A549 (cell line): ENCODE measurements at regions not wholly inside any gene's neighbourhood (a gene's known extent, or its start where the extent isn't known, plus 50 kb on each side); places are given as distances from the start of the nearest gene placed in this dataset.
A peak's percentile ranks its signal among the peaks of the same experiment; 100 is the strongest.

ENCODE experiments used
- ATAC-seq, 2 experiments: fragments of 200-7000 bp in 1 of 2; fragments of >200 bp in 1 of 2; cut with Nextera tagmentation in 1 of 2; cut with Tn5 transposase in 1 of 2; 3 replicates each; pipeline versions ENCODE4 v1.8.0 to v1.9.1; 2018 to 2020; ENCODE audit warnings: mild to moderate bottlenecking in 1 of 2, moderate library complexity in 1 of 2
- CTCF ChIA-PET: fragments of 300-600 bp; sonication (Branson Sonifier 250); formaldehyde crosslinking; extraction: SDS; loops from one replicate; lab custom pipeline; 2021; ENCODE audit warnings: antibody characterized with exemption, inconsistent platforms; lab: Yijun Ruan, JAX
- POLR2A ChIA-PET: fragments of 350-600 bp; formaldehyde crosslinking; extraction: SDS; loops from one replicate; lab custom pipeline; 2021; ENCODE audit warnings: antibody characterized with exemption, inconsistent platforms; lab: Yijun Ruan, JAX
- DNase-seq, 2 experiments: peaks; one replicate each; pipeline versions ENCODE4 v3.0.0 to v3.0.0-alpha.2; 2011 to 2016; ENCODE audit warnings: low read depth in 1 of 2, low spot score in 1 of 2
- FAIRE-seq: peaks from 2 replicates; lab custom pipeline; 2011; peaks lifted over from hg19 to GRCh38; lab: Jason Lieb, UNC
- H3K27ac ChIP-seq, 2 experiments: fragments of >200 bp; sonication (Bioruptor Twin); formaldehyde crosslinking; 3 replicates each; pipeline ENCODE4 v1.5.1; 2016 to 2017
- H3K4me1 ChIP-seq: fragments of >200 bp; sonication (Bioruptor Twin); formaldehyde crosslinking; 3 replicates; pipeline ENCODE4 v1.6.1; 2016
- H3K4me2 ChIP-seq: fragments of >200 bp; sonication (Bioruptor Twin); formaldehyde crosslinking; 3 replicates; pipeline ENCODE4 v1.6.1; 2016
- H3K4me3 ChIP-seq: fragments of >200 bp; sonication (Bioruptor Twin); formaldehyde crosslinking; 3 replicates; pipeline ENCODE4 v1.5.1; 2016
- H3K9me3 ChIP-seq: fragments of >200 bp; sonication (Bioruptor Twin); formaldehyde crosslinking; 3 replicates; pipeline ENCODE4 v1.6.1; 2016
- CBX2 ChIP-seq: fragments of 200-600 bp; sonication (generic); IDR thresholded peaks from 2 replicates; pipeline ENCODE4 v1.6.1; 2016; ENCODE audit warnings: low read depth, mild to moderate bottlenecking, borderline replicate concordance
- CBX8 ChIP-seq: fragments of 200-600 bp; sonication (generic); IDR thresholded peaks from 2 replicates; pipeline ENCODE4 v1.6.1; 2016
- CHD4 ChIP-seq: fragments of 200-600 bp; sonication (generic); IDR thresholded peaks from 2 replicates; pipeline ENCODE4 v1.6.1; 2016; ENCODE audit warnings: antibody characterized with exemption, mild to moderate bottlenecking, borderline replicate concordance
- EP300 ChIP-seq, 2 experiments: fragments of >200 bp; sonication (Bioruptor Twin); formaldehyde crosslinking; IDR thresholded peaks; 2 replicates in 1 of 2; 3 replicates in 1 of 2; pipeline ENCODE4 v1.6.1; 2016 to 2017
- ESRRA ChIP-seq: fragments of 150-350 bp; IDR thresholded peaks from 2 replicates; pipeline ENCODE4 v1.6.1; 2014; ENCODE audit warnings: mild to moderate bottlenecking, low read length, borderline replicate concordance
- FOXS1 ChIP-seq: fragments of 250-450 bp; sonication (Bioruptor Pico); IDR thresholded peaks from 2 replicates; pipeline ENCODE4 v1.5.0; 2020; ENCODE audit warnings: mild to moderate bottlenecking, moderate library complexity
- HDAC2 ChIP-seq: fragments of 200-600 bp; sonication (generic); IDR thresholded peaks from 2 replicates; pipeline ENCODE4 v1.6.1; 2016
- HEYL ChIP-seq: fragments of 250-450 bp; sonication (Bioruptor Pico); IDR thresholded peaks from 2 replicates; pipeline ENCODE4 v1.8.0; 2021; ENCODE audit warnings: mild to moderate bottlenecking, moderate library complexity
- HOXA7 ChIP-seq: fragments of 250-450 bp; sonication (Bioruptor Pico); IDR thresholded peaks from 2 replicates; pipeline ENCODE4 v1.5.0; 2020; ENCODE audit warnings: mild to moderate bottlenecking, moderate library complexity
- HOXB5 ChIP-seq: fragments of 250-450 bp; sonication (Bioruptor Pico); IDR thresholded peaks from 2 replicates; pipeline ENCODE4 v1.5.0; 2020; ENCODE audit warnings: mild to moderate bottlenecking, moderate library complexity
- JUNB ChIP-seq: fragments of >200 bp; sonication (Bioruptor Twin); formaldehyde crosslinking; IDR thresholded peaks from 2 replicates; pipeline ENCODE4 v1.6.1; 2016
- KDM5A ChIP-seq: fragments of 200-600 bp; sonication (generic); IDR thresholded peaks from 2 replicates; pipeline ENCODE4 v1.6.1; 2016; ENCODE audit warnings: antibody characterized with exemption, mild to moderate bottlenecking
- MAZ ChIP-seq: fragments of 150-350 bp; IDR thresholded peaks from 2 replicates; pipeline ENCODE4 v1.6.1; 2014; ENCODE audit warnings: antibody characterized with exemption, low read depth, low read length, borderline replicate concordance
- NPAS2 ChIP-seq: fragments of 250-450 bp; sonication (Bioruptor Pico); IDR thresholded peaks from 2 replicates; pipeline ENCODE4 v1.8.0; 2022; ENCODE audit warnings: mild to moderate bottlenecking, moderate library complexity, borderline replicate concordance
- PBX3 ChIP-seq: IDR thresholded peaks from 2 replicates; pipeline ENCODE4 v1.6.1; 2012
- PHF8 ChIP-seq: fragments of 200-600 bp; sonication (generic); IDR thresholded peaks from 2 replicates; pipeline ENCODE4 v1.6.1; 2016; ENCODE audit warnings: low read depth, mild to moderate bottlenecking, antibody characterized with exemption, moderate library complexity, borderline replicate concordance
- POLR2A ChIP-seq: IDR thresholded peaks from 2 replicates; pipeline ENCODE4 v1.6.1; 2012; ENCODE audit warnings: mild to moderate bottlenecking, low read length
- POLR2AphosphoS2 ChIP-seq: conservative IDR thresholded peaks from 2 replicates; pipeline ENCODE4 v1.6.1; 2012; ENCODE audit warnings: low read length, improper control_type of control experiment, inconsistent platforms
- RARB ChIP-seq: fragments of 250-450 bp; sonication (Bioruptor Pico); IDR thresholded peaks from 2 replicates; pipeline ENCODE4 v1.8.0; 2021; ENCODE audit warnings: mild to moderate bottlenecking, moderate library complexity
- REST ChIP-seq: fragments of 200-600 bp; sonication (generic); IDR thresholded peaks from 2 replicates; pipeline ENCODE4 v1.6.1; 2016; ENCODE audit warnings: antibody characterized with exemption, mild to moderate bottlenecking, moderate library complexity
- RNF2 ChIP-seq: fragments of 200-600 bp; sonication (generic); IDR thresholded peaks from 2 replicates; pipeline ENCODE4 v1.6.1; 2016; ENCODE audit warnings: low read depth, mild to moderate bottlenecking, antibody characterized with exemption, moderate library complexity, borderline replicate concordance
- SMC3 ChIP-seq: fragments of >200 bp; sonication (Bioruptor Twin); formaldehyde crosslinking; IDR thresholded peaks from 3 replicates; pipeline ENCODE4 v1.6.1; 2018; ENCODE audit warnings: inconsistent platforms
- SREBF2 ChIP-seq: fragments of 450-650 bp; IDR thresholded peaks from 2 replicates; pipeline ENCODE4 v1.6.1; 2014; ENCODE audit warnings: mild to moderate bottlenecking, moderate library complexity
- TFCP2L1 ChIP-seq: fragments of 250-450 bp; sonication (Bioruptor Pico); IDR thresholded peaks from 2 replicates; pipeline ENCODE4 v1.5.0; 2021; ENCODE audit warnings: mild to moderate bottlenecking
- ZC3H11A ChIP-seq: fragments of 450-650 bp; IDR thresholded peaks from 2 replicates; pipeline ENCODE4 v1.6.1; 2014; ENCODE audit warnings: antibody characterized with exemption, mild to moderate bottlenecking
- ZFP36 ChIP-seq: fragments of 450-650 bp; IDR thresholded peaks from 2 replicates; pipeline ENCODE4 v1.6.1; 2014; ENCODE audit warnings: borderline replicate concordance; ENCODE audit not compliant: partially characterized antibody
- WGBS: methylation state at CpG from one replicate; pipeline ENCODE4 v1.1.6; 2017; ENCODE audit errors: missing lambda C conversion rate; 5-methylcytosine and 5-hydroxymethylcytosine counted together
- TF ChIP-seq, protein P1 (sequence below): fragments of 450-650 bp; IDR thresholded peaks from 2 replicates; pipeline ENCODE4 v1.6.1; 2014; ENCODE audit warnings: antibody characterized with exemption
- TF ChIP-seq, protein P2 (sequence below): fragments of 250-450 bp; sonication (Bioruptor Pico); IDR thresholded peaks from 2 replicates; pipeline ENCODE4 v1.5.0; 2021; ENCODE audit warnings: mild to moderate bottlenecking, moderate library complexity, borderline replicate concordance

- FAIRE-seq (no peak), DNase-seq (no peak), ATAC-seq (no peak)
- TF ChIP-seq CBX2 (no peak), POLR2A (no peak), HEYL (CRISPR knock-in tag) (no peak), POLR2AphosphoS2 (no peak), CHD4 (no peak), REST (no peak), ESRRA (no peak), ZFP36 (no peak), TFCP2L1 (CRISPR knock-in tag) (no peak), ZC3H11A (no peak), PHF8 (no peak), SREBF2 (no peak), NPAS2 (no peak), PBX3 (no peak), CBX8 (no peak)
- TF ChIP-seq, protein P1, sequence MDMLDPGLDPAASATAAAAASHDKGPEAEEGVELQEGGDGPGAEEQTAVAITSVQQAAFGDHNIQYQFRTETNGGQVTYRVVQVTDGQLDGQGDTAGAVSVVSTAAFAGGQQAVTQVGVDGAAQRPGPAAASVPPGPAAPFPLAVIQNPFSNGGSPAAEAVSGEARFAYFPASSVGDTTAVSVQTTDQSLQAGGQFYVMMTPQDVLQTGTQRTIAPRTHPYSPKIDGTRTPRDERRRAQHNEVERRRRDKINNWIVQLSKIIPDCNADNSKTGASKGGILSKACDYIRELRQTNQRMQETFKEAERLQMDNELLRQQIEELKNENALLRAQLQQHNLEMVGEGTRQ = no peak
- Histone ChIP-seq H3K9me3 (no peaks in the 10 kb centered on the region), H3K4me1 (no peaks in the 10 kb centered on the region), H3K4me2 (peak overlapping the region; percentile 21; the same call in 1 of the 3 replicates), H3K4me3 (no peak overlapping the region), H3K27ac (no peak overlapping the region)
- ChIA-PET POLR2A (no interaction called here), CTCF (no interaction called here)
- WGBS = 24% methylated on average over 10 of the region's 10 CpGs
These were observed 400.6 kb upstream of the CHST9 start for GRCh38 chr18:27585602-27586173.

DNA sequence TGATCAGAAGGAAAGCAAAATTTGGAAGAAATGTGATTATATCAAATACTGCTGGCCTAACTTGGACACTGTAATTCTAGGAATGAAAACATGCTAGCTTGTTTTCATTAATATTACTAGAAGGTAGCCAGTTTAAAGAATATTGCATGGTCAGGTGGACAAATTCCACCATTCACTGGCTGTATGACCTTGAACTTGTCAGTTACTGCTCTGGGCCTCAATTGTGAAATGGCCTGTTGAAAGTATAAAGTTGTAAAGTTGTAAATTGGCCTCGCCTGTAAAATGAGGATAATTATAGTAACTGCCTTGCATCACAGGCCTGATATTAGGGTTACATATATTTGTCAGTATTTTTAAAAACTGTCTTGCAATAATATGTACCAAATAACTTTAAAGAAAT lies 398.4 kb upstream of the CHST9 start:
- TF ChIP-seq NPAS2 (no peak), SMC3 (no peak), EP300 (IDR thresholded peaks at IDR 0.05) (no peak)
- ChIA-PET POLR2A (no interaction called here), CTCF (no interaction called here)
- ATAC-seq (no peak), DNase-seq (no peak), FAIRE-seq (no peak)
- Histone ChIP-seq H3K4me2 (no peak overlapping the region), H3K9me3 (no peaks in the 10 kb centered on the region), H3K4me1 (no peaks in the 10 kb centered on the region), H3K27ac (no peak overlapping the region), H3K4me3 (no peak overlapping the region)
- WGBS = 10% methylated on average over 1 of the region's 1 CpG

- Histone ChIP-seq H3K4me1 (no peaks in the 10 kb centered on the region), H3K27ac (no peak overlapping the region), H3K4me3 (no peak overlapping the region), H3K9me3 (no peaks in the 10 kb centered on the region), H3K4me2 (no peak overlapping the region)
- no peak for FAIRE-seq
- POLR2A ChIA-PET = no interaction called here
- DNase-seq = no peak
- CTCF ChIA-PET = no interaction called here
- 44% methylated on average over 4 of the region's 4 CpGs for WGBS
- ATAC-seq = no peak
- TF ChIP-seq HOXA7 (CRISPR knock-in tag) = no peak
- no peak for TF ChIP-seq POLR2AphosphoS2
- TF ChIP-seq, protein P2, sequence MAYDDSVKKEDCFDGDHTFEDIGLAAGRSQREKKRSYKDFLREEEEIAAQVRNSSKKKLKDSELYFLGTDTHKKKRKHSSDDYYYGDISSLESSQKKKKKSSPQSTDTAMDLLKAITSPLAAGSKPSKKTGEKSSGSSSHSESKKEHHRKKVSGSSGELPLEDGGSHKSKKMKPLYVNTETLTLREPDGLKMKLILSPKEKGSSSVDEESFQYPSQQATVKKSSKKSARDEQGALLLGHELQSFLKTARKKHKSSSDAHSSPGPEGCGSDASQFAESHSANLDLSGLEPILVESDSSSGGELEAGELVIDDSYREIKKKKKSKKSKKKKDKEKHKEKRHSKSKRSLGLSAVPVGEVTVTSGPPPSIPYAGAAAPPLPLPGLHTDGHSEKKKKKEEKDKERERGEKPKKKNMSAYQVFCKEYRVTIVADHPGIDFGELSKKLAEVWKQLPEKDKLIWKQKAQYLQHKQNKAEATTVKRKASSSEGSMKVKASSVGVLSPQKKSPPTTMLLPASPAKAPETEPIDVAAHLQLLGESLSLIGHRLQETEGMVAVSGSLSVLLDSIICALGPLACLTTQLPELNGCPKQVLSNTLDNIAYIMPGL = no peak
- no peak for TF ChIP-seq RNF2
- TF ChIP-seq FOXS1 (CRISPR knock-in tag) = no peak
- TF ChIP-seq MAZ = no peak
- TF ChIP-seq PHF8 = no peak
- TF ChIP-seq JUNB = no peak
- no peak for TF ChIP-seq KDM5A
- TF ChIP-seq CBX2 = no peak
- TF ChIP-seq RARB (CRISPR knock-in tag) = no peak
- no peak for TF ChIP-seq ESRRA
- no peak for TF ChIP-seq HDAC2
- no peak for TF ChIP-seq HOXB5
- TF ChIP-seq CHD4 = no peak
These were observed 397.8 kb upstream of the CHST9 start for GRCh38 chr18:27582760-27583412.
